ENCODE measurements at regions not wholly inside any gene's neighbourhood (a gene's known extent, or its start where the extent isn't known, plus 50 kb on each side); places are given as distances from the start of the nearest gene placed in this dataset.

GRCh38 chr20:40589581-40589980 lies 99.5 kb downstream of the MAFB start:
- Histone ChIP-seq H3K9me3 (ENCODE audit: insufficient read depth, low read length) (no peaks in the 10 kb centered on the region), H3K4me2 (ENCODE audit: low read depth, low read length, poor library complexity, severe bottlenecking) (no peak overlapping the region), H3K4me3 (ENCODE audit: insufficient read depth, low read length, poor library complexity, severe bottlenecking) (no peak overlapping the region), H3K79me2 (ENCODE audit: insufficient read depth, low read length) (no peaks in the 10 kb centered on the region), H3F3A (ENCODE audit: insufficient read depth) (no peaks in the 10 kb centered on the region), H3K9me2 (replicated peaks; ENCODE audit: insufficient read depth, low read length) (no peaks in the 10 kb centered on the region), H4K20me1 (ENCODE audit: low read depth, low read length) (no peaks in the 10 kb centered on the region), H3K27me3 (ENCODE audit: low read length) (no peaks in the 10 kb centered on the region), H2AFZ (ENCODE audit: low read depth, low read length, severe bottlenecking) (no peak overlapping the region), H3K27ac (ENCODE audit: low read depth, low read length) (no peak overlapping the region), H3K9ac (ENCODE audit: low read length) (no peak overlapping the region), H3K36me3 (ENCODE audit: low read length) (no peaks in the 10 kb centered on the region)
- TF ChIP-seq CTCF (IDR thresholded peaks at IDR 0.05; ENCODE audit: insufficient read depth, low read length, poor library complexity, severe bottlenecking): no peak
- TF ChIP-seq EZH2phosphoT487 (conservative IDR thresholded peaks at IDR 0.05; ENCODE audit: low read length): no peak

GRCh38 chr20:40588891-40589290 lies 100.1 kb downstream of the MAFB start:
- TF ChIP-seq CTCF (IDR thresholded peaks at IDR 0.05; ENCODE audit: insufficient read depth, low read length, poor library complexity, severe bottlenecking) (no peak), EZH2phosphoT487 (conservative IDR thresholded peaks at IDR 0.05; ENCODE audit: low read length) (no peak)

GRCh38 chr20:40587038-40587437 lies 102.0 kb downstream of the MAFB start:
- TF ChIP-seq EZH2phosphoT487 (conservative IDR thresholded peaks at IDR 0.05; ENCODE audit: low read length) (no peak), CTCF (IDR thresholded peaks at IDR 0.05; ENCODE audit: insufficient read depth, low read length, poor library complexity, severe bottlenecking) (no peak)
- no peaks in the 10 kb centered on the region for H3F3A ChIP-seq (ENCODE audit: insufficient read depth)
- H3K9me2 ChIP-seq (replicated peaks; ENCODE audit: insufficient read depth, low read length): no peaks in the 10 kb centered on the region
- no peak overlapping the region for H3K27ac ChIP-seq (ENCODE audit: low read depth, low read length)
- no peaks in the 10 kb centered on the region for H3K9me3 ChIP-seq (ENCODE audit: insufficient read depth, low read length)
- H3K36me3 ChIP-seq (ENCODE audit: low read length): no peaks in the 10 kb centered on the region
- no peaks in the 10 kb centered on the region for H3K79me2 ChIP-seq (ENCODE audit: insufficient read depth, low read length)
- no peak overlapping the region for H3K4me2 ChIP-seq (ENCODE audit: low read depth, low read length, poor library complexity, severe bottlenecking)
- H2AFZ ChIP-seq (ENCODE audit: low read depth, low read length, severe bottlenecking): no peak overlapping the region
- H3K9ac ChIP-seq (ENCODE audit: low read length): no peak overlapping the region
- H3K4me3 ChIP-seq (ENCODE audit: insufficient read depth, low read length, poor library complexity, severe bottlenecking): no peak overlapping the region
- H4K20me1 ChIP-seq (ENCODE audit: low read depth, low read length): no peaks in the 10 kb centered on the region
- no peaks in the 10 kb centered on the region for H3K27me3 ChIP-seq (ENCODE audit: low read length)

More at GRCh38 chr20:40588891-40589290, 100.1 kb downstream of the MAFB start:
- Histone ChIP-seq H3K9me2 (replicated peaks; ENCODE audit: insufficient read depth, low read length) (no peaks in the 10 kb centered on the region), H2AFZ (ENCODE audit: low read depth, low read length, severe bottlenecking) (no peak overlapping the region), H3K4me3 (ENCODE audit: insufficient read depth, low read length, poor library complexity, severe bottlenecking) (no peak overlapping the region), H3K9ac (ENCODE audit: low read length) (no peak overlapping the region), H3K9me3 (ENCODE audit: insufficient read depth, low read length) (no peaks in the 10 kb centered on the region), H4K20me1 (ENCODE audit: low read depth, low read length) (no peaks in the 10 kb centered on the region), H3K79me2 (ENCODE audit: insufficient read depth, low read length) (no peaks in the 10 kb centered on the region), H3K36me3 (ENCODE audit: low read length) (no peaks in the 10 kb centered on the region), H3K4me2 (ENCODE audit: low read depth, low read length, poor library complexity, severe bottlenecking) (no peak overlapping the region), H3K27ac (ENCODE audit: low read depth, low read length) (no peak overlapping the region), H3K27me3 (ENCODE audit: low read length) (no peaks in the 10 kb centered on the region), H3F3A (ENCODE audit: insufficient read depth) (no peaks in the 10 kb centered on the region)

Measured in SU-DHL-6 (cell line).